Mammary epithelial cell (primary cell): ENCODE measurements at regions not wholly inside any gene's neighbourhood (a gene's known extent, or its start where the extent isn't known, plus 50 kb on each side); places are given as distances from the start of the nearest gene placed in this dataset.

Experiments used
- EZH2 ChIP-seq: IDR thresholded peaks from 2 replicates; pipeline ENCODE4 v1.6.1; 2012; ENCODE audit warnings: low read length, inconsistent platforms, borderline replicate concordance
- TF ChIP-seq, protein P1 (sequence below), 2 donors: IDR thresholded peaks in 1 of 2; conservative IDR thresholded peaks in 1 of 2; 2 replicates each; pipeline ENCODE4 v1.5.1; 2011 to 2012; ENCODE audit warnings: inconsistent platforms in 2 of 2, low read length in 2 of 2, mild to moderate bottlenecking in 2 of 2, control low read depth in 1 of 2, low read depth in 1 of 2; ENCODE audit not compliant: insufficient read depth in 1 of 2; ENCODE audit errors: extremely low read depth in 1 of 2

DNA sequence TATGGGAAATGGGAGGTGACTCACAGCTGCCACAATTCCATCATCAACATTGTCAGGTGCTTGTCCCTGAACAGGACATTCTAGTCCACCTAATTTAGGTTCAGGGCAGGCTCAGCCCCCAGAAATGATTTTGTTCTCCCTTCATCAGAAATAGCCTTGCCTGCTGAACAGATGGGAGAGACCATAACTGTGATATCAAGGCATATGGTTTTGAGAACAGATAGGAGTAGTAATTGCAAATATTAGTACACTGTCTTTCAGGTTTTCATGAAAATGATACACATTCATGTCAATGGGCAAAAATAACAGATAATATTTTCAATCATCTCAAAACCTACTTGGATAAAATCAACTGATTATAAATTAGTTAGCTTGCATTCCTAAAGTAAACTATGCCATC is 316.5 kb downstream of the MBD2 start:
- TF ChIP-seq, protein P1, sequence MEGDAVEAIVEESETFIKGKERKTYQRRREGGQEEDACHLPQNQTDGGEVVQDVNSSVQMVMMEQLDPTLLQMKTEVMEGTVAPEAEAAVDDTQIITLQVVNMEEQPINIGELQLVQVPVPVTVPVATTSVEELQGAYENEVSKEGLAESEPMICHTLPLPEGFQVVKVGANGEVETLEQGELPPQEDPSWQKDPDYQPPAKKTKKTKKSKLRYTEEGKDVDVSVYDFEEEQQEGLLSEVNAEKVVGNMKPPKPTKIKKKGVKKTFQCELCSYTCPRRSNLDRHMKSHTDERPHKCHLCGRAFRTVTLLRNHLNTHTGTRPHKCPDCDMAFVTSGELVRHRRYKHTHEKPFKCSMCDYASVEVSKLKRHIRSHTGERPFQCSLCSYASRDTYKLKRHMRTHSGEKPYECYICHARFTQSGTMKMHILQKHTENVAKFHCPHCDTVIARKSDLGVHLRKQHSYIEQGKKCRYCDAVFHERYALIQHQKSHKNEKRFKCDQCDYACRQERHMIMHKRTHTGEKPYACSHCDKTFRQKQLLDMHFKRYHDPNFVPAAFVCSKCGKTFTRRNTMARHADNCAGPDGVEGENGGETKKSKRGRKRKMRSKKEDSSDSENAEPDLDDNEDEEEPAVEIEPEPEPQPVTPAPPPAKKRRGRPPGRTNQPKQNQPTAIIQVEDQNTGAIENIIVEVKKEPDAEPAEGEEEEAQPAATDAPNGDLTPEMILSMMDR (conservative IDR thresholded peaks at IDR 0.05 in 1 of 2, IDR thresholded peaks at IDR 0.05 in 1 of 2; ENCODE audit: extremely low read depth in 1 of 2, insufficient read depth in 1 of 2, low read depth in 1 of 2, low read length in 2 of 2): no peak
- TF ChIP-seq EZH2: no peak
